HUDEP-2 (cell line): ENCODE measurements at regions not wholly inside any gene's neighbourhood (a gene's known extent, or its start where the extent isn't known, plus 50 kb on each side); places are given as distances from the start of the nearest gene placed in this dataset.

Experiments
- DNase-seq, 76 experiments: peaks; one replicate each; lab custom pipeline; 2025; ENCODE audit not compliant: unreplicated experiment in 76 of 76; lab: John Stamatoyannopoulos, UW

DNA sequence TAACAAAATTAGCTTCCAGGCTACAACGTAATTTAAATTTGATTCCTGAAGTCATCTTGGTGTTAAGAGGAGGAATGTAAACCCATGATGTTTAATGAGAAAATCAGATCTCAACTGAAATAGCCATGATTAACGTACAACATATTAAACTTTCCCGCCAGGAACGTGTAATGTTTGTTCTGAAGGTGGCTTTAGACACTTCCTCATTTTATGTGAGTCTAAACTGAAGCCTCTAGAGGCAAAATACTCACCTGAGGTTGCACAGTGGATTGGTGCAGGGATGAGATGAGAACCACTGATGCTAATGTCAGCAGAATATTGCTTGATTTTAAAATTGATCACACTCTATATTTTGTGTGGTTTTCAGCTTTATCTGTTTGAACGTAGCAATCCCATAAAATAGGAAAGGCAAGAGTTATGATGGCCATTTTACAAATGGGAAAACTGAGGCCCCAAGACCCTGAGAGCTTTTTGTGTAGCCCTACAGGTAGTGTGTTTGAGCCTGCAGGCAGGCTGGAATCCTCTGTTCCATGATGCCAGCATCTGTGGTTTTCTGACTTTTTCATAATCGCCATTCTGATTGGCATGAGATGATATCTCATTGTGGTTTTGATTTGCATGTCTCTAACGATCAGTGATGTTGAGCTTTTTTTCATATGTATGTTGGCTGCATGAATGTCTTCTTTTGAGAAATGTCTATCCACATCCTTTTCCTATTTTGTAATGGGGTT is 243.7 kb upstream of the BMPER start:
- DNase-seq, result no peak

DNA sequence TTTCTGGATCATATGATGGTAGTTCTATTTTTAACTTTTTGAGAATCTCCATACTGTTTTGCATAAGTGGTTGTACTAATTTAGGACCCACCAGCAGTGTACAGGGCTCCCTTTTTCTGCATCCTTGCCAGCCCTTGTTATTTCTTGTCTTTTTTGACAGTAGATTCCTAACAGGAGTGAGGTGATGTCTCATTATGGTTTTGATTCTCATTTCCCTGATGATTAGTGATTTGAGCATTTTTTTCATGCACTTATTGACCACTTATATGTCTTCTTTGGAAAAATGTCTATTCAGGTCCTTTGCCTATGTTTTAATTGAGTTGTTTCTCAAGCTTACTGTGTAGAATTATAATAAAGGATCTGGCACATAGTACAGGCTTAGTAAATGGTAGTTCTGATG is 238.8 kb upstream of the BMPER start:
- DNase-seq, result no peak

DNA sequence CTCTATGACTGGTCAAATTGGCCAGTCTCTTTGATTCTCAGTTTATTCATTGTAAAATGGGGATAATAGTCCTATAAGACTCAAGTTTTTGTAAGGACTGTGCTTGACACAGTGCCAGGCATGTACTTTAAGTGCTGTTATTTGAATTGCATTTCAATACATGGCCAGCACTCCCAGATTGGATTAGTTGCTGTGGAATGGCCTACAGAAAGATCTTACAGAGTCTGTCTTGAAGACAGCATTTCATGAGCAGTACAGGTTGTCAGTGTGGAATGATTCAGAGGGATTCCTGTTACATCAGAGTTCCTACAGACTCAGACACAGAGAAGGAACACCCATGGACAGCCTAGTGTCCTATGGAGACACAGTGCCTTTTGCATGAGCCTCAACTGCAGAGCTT is 238.1 kb upstream of the BMPER start:
- DNase-seq, result no peak

DNA sequence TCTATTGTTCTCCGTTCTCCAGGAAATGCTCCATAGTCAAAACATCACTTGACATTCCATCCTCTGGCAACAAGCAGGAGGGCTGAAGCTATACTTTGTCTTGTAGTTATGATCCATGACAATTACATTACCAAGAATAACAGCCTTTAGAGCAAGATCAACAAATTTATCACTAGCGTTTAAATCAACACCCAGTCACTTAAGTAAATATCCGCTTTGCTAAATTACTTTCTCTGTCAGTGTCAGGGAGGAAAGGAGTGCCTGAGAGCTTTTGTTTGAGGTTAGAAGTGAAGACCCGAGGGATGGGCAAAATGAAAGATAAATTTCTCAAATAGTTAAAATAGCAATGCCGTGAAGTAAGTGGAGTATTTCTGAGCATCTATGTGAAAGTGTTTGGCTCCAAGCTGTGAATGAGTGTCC is 236.1 kb upstream of the BMPER start:
- no peak for DNase-seq

DNA sequence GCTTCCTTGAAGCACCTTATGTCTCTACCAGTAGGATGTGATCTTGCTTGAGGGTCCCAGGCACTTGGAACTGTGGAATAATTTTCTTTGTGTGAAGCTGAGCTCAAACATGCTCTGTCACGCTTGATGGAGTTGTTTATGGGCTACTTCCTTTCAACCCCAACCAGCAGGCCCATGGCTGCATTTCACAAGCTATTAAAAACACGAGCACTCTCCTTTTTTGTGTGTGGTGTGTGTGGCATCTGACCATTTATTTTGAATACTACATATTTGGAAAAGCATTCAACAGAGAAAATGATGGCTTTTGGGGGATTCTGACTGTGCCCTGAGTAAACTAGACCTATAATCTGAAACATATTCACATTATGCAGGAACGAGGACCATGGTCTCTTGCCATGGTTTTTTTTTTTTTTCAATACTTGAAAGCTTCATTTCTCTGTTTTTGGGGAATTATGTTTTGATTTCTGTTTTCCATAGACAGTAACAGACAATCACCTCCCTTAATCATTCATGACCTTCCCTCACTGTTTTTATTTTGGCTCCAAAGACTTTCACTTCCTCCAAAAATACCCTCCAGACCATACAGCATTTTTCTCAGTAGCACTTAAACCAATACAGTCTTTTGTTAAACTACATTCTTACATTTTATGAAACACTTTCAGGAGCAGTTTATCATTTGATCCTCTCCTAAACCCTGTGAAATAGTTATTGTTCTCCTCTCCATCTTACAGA is 233.6 kb upstream of the BMPER start:
- no peak for DNase-seq

DNA sequence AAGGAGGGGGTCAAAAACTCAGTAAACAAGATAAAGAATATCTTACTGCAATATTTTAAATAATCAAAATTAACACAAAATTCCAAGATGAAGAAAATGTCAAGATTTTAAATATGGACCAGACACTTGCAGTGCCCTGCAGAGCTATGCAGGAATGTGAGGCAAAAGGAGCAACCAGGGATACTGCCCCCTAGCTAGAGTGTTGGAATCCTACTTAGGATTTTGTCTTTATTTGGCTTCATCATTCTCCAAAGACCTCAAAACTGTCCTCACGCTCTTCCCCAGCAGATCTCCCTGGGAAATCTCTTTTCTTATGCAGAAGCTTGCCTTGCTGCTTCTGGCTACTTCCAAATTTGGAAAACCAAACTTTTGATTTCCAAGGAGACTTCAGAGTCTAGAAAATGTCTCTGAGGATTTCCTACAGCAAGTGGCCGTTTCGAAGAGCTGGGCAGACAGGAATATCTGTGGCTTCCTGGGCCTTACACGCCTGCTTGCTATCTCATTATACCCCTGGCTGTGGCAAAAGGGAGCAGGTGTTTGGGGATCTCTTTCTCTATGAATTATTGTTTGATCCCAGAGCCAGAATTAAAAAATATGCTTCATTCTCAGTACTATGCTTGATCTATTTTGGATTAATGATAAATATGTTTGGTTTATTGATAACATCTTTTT is 232.2 kb upstream of the BMPER start:
- DNase-seq, result no peak

DNA sequence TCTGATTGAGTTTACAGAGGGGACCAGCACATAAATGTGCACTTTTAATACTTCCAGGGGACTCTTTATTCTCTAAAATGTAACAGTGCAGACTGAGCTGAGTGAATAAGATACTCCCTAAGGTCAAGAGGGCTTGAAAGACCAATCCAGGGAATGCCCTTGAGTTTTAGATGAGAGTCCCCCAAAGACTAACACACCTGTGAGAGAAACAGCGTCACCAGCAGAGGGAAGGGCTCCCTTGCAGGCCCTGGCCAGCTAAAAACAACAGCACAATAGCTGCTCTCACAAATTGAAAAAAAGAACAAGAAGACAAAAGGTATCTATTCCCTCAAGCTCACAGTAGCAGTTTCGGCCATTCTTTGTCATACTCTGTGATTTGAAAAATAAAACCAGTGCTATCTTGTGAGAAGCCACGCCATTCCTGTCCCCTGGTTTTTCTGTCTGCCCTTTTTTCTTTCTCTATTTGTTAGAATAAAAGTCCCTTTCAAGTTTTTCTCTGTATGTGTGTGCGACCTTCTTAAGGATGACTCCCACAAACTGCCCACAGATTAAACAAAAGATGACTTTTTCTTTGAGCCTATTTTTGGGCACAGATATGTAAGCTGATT is 230.4 kb upstream of the BMPER start:
- no peak for DNase-seq

DNA sequence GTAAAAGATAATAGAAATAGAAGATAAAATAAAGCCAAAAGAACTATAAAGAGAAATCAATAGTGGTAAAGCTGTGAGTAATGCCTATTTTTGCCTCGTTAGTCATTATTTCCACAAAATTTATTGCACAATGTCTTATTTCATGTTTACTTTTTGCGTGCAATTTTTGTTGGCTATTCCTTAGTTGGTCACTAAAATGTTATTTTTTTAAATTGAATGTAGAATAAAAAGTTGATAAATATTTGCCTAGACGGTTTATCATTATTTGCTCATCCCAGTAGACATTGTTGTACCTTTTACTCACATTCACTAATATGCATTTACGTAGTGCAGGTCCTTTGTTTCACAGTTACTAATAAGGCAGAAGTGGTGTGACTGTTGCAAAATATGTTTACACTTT is 227.8 kb upstream of the BMPER start:
- DNase-seq, result no peak

DNA sequence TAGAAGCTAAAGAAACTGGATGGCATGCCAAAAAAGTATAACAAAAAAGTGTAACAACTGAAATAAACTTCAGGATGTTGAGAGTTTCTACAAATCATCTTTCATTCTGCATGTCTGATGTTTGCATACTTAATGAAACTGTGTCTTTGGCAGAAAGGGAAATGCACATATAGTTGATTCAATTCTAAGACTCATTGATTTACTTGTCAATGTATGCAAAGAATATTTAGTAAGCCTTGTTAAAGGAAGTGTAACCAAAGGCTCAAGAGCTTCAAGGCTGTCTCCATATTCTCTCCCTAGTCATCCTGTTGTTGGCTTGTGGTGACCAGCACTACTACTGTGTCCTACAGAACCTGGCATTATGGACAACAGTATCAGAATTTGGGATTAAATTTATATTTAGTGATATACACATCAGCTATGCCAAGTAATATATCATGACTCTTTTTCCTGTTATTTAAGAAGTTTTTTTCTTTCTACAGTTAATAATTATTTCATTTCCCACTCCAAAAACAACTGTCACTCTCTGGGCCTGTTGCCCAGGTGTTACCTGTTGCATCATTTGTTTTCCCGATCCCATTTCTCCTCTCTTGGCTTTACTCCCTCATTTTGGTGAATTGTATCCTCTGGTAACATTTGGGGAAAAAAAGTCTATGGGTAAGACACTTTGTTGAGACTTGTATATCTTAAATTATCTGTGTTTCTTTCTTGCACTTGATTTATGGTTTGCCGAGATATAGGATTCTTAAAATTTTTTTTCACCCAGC is 226.6 kb upstream of the BMPER start:
- no peak for DNase-seq

DNA sequence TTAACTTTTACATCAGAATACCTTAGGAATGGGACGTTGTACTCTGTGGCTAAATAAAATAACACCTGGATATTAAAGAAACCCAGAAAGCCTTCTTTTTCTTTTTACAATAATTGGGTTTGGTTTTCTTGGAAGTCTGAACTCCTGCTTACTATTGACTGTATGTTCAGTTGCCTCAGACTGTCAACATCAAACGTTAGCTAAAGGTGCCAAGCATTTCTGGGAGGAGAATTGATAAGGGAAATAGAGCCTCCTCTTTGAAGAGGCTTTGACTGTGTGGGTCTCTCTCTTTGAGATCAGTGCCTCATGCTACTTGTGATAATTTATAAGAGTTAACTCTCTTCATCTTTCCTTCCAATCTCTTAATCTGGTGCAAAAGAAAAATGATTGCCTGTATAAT is 224.7 kb upstream of the BMPER start:
- no peak for DNase-seq

DNA sequence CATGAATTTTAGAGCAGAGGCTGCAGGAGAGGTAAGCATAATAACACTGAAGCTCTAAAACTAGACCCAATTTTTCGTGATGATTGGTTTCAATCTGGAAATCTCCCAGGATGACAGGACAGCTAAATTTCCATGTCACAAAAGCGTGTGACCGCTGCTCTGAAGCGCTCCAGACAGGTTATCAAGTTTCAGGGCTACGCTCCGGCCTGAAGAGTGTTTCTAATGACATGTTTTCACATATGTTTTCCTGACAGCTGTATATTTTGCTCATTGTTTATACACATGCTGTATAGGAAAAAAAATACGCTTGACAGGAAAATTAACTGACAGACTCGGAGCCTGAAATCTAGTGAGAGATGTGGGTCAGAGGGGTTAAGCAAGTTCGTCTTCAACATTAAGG is 219.8 kb upstream of the BMPER start:
- no peak for DNase-seq

DNA sequence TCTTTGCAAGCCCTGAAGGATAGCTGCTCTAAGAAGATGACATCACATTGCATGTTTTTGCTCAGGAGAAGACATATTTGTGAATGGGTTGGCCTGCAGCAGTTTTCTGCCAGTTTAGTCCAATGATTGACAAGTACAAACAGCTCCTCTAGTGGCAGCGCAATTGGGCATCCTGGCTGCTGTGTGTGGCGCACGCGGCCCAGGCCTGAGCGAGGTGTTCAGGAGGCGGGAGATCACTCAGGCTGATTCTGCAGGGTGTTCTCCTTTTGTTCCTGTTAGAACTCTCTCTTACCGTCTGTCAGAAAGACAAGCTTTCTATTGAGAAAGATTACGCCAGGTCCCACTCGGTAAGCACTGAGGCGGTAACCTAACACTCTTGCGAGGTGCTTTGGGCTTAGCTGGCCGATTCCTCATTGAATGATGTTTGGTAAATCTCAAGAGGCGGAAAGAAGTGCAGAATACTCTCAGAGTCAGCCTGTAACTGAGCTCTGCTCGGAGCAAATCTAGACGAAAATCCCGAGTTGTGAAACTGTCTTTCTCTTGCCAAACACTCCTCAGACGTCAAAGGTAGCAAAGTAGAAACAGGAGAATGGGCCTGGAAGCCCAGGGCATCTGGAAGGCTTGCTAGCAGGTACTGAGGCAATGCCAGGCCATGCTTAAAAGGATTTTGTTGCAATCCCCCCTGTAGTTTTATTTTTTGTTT is 219.2 kb upstream of the BMPER start:
- DNase-seq, result no peak

DNA sequence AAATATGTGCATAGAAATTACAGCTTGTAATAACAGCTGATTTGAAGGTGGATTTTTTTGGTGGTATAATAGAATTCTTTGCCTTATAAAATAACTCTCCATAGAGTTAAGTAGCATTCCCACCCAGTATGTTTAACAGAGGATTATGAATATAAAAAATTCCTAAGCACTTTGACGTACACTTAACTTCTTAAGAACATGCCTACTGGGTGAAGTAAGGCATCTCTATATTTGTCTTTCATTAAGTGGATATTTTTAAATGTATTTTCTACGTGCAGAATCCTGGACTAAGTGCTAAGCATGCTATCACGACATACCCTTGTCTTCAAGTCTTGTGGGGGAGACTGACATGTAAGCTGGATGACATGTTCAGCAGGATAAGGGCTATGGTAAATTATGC is 217.7 kb upstream of the BMPER start:
- no peak for DNase-seq

DNA sequence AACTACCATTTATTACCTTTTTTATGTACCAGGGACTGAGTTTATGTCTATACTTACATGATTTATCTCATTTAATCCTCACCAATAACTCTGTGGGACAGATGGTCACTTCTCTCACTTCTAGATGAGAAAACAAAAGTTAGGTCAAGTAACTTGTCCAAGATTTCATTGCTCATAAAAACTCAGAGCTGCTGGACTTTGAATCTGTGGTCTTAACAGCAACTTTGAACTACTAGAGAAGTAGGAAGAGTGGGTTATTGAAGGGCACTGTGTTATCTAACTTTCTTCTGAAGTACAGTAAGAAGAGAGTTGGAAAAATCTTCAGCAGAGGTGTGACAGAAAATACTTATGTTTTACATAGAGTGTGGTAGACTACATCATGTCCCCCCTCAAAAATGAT is 214.2 kb upstream of the BMPER start:
- no peak for DNase-seq

DNA sequence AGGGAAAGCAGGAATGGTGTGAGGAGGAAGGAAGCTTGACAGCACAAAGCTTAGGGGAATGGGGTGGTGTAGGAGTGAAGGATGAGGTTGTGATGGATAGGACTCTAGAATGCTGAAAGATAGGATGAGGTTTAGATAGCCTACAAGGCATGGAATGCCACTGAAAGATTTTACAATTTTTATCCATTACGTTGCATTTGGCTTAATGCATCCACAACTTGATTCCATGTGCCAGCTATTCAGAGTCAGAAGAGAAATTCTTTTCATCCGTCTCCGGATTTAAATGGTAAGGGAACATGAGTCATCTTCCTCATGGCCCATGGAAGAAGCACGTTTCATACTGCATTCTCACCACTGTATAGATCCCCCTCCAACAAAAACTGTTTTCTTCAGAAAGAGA is 212.4 kb upstream of the BMPER start:
- DNase-seq, result no peak

DNA sequence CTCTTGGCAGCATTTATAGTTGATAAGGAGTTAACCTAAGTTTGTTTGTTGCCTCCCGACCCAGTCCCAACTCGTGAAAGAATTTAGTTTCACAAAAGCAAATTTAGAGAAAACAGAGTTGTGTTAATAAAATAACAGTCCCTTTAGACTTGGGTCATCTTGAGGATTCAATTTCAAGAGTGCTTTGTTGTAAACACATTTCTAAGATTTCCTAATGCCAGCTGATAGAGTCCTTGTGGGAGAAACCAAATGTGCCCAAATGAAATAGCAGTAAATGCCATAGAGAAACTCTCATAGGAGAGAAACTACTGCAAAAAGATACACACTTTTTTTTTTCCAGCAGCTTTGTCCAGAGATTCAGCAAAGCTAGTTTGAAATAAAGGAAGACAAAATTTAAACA is 211.3 kb upstream of the BMPER start:
- DNase-seq, result no peak

DNA sequence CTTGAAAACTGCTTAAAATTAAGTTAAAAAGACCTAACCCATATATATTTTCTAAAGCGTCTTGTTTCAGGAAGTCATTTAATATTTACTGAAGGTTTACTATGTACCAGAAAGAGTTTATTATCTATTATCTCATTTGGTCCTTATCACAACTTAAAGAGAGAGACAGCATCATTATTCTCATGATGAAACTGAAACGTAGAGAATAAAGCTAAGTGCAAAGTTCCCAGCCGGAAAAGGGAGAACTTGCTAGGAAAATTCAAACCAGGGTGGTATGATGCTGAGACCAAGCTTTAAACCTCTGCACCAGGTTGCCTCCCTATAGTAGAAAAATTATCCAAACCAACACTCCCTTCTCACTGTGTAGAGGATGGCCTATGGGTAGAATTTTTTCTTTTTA is 207.7 kb upstream of the BMPER start:
- DNase-seq, result no peak

DNA sequence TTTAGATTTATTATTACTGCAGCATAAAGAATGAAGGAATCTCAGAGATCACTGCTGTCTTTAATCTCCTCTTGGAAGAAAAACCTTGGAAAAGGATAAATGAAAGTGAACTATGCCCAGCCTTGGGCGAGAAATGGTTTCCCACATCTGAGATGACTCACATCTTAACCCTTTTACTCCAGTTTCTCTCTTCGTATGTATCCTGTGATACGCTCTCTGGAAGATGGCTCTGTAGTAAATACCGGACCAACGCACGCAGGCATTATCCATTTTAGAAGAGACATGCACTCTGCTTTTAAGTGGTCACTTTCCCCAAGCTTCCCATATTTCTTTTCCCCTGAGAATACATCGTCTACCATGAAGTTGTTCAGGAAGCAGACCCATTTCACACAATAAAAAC is 207.3 kb upstream of the BMPER start:
- no peak for DNase-seq

DNA sequence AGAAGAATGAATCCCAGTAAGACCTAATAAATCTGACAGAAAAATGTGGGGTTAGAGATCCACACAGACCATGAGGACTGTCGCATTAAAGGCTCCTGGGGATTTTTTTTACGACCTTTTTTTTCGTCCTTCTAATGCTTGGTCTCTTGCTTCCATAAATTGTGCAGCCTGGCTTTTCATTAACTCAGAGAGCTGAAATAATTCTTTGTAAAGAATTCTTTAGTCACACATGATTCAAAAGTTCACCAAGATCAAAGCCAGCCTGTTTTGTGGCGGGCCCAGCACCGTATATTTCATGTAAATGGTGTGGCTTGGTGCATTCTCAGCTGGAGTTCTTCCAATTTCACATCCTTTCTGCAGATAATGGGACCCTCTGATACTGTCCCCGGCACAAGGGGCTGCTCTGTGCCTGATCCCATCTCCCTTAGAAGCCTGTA is 206.6 kb upstream of the BMPER start:
- no peak for DNase-seq
